DOHH2 (cell line): ENCODE measurements at regions not wholly inside any gene's neighbourhood (a gene's known extent, or its start where the extent isn't known, plus 50 kb on each side); places are given as distances from the start of the nearest gene placed in this dataset.

Experiments
- CTCF ChIP-seq: fragments of 200-600 bp; sonication (generic); IDR thresholded peaks from one replicate; pipeline ENCODE4 v1.5.1; 2014; ENCODE audit warnings: antibody characterized with exemption, mild to moderate bottlenecking, low read depth, low read length; ENCODE audit not compliant: poor library complexity, severe bottlenecking
- EZH2phosphoT487 ChIP-seq: fragments of 200-600 bp; sonication (generic); IDR thresholded peaks from 2 replicates; pipeline ENCODE4 v1.6.1; 2017; ENCODE audit warnings: borderline replicate concordance, mild to moderate bottlenecking, antibody characterized with exemption, low read length, moderate library complexity, mixed read lengths

GRCh38 chr2:15700599-15701340 is 109.1 kb downstream of the DDX1 start:
- no peak for TF ChIP-seq CTCF
- TF ChIP-seq EZH2phosphoT487 = no peak
